NCI-H128 (cell line): ENCODE measurements at regions not wholly inside any gene's neighbourhood (a gene's known extent, or its start where the extent isn't known, plus 50 kb on each side); places are given as distances from the start of the nearest gene placed in this dataset.

Experiments
- DNase-seq: peaks from one replicate; lab custom pipeline; 2025; ENCODE audit not compliant: unreplicated experiment; lab: John Stamatoyannopoulos, UW

- no peak for DNase-seq
Measured at GRCh38 chr10:36704124-36704523, 421.3 kb upstream of the ANKRD30A start.

- no peak for DNase-seq
Measured at GRCh38 chr10:36703179-36703578, 422.2 kb upstream of the ANKRD30A start.

- DNase-seq: no peak
Measured at GRCh38 chr10:36700123-36700522, 425.3 kb upstream of the ANKRD30A start.

- no peak for DNase-seq
Measured at GRCh38 chr10:36692759-36693158, 432.6 kb upstream of the ANKRD30A start.

GRCh38 chr10:36688717-36689116, 436.7 kb upstream of the ANKRD30A start:
- no peak for DNase-seq

GRCh38 chr10:36683421-36683820, 442.0 kb upstream of the ANKRD30A start:
- DNase-seq: no peak

GRCh38 chr10:36681751-36682632, 443.4 kb upstream of the ANKRD30A start:
- no peak for DNase-seq

GRCh38 chr10:36679554-36679953, 445.8 kb upstream of the ANKRD30A start:
- no peak for DNase-seq

GRCh38 chr10:36677431-36677768, 448.0 kb upstream of the ANKRD30A start:
- DNase-seq: no peak

GRCh38 chr10:36676756-36677430, 448.5 kb upstream of the ANKRD30A start:
- peak; percentile 54 for DNase-seq

- DNase-seq: peak; percentile 54
Measured at GRCh38 chr10:36676321-36676720, 449.1 kb upstream of the ANKRD30A start.

GRCh38 chr10:36675458-36675880, 449.9 kb upstream of the ANKRD30A start:
- no peak for DNase-seq

- no peak for DNase-seq
Measured at GRCh38 chr10:36671607-36672006, 453.8 kb upstream of the ANKRD30A start.

GRCh38 chr10:36670621-36671402, 454.6 kb upstream of the ANKRD30A start:
- no peak for DNase-seq

GRCh38 chr10:36669615-36670352, 455.6 kb upstream of the ANKRD30A start:
- DNase-seq: no peak

- no peak for DNase-seq
Measured at GRCh38 chr10:36666451-36666850, 458.9 kb upstream of the ANKRD30A start.

- no peak for DNase-seq
Measured at GRCh38 chr10:36662571-36662970, 462.8 kb upstream of the ANKRD30A start.

GRCh38 chr10:36650274-36650673, 475.1 kb upstream of the ANKRD30A start:
- DNase-seq: no peak

GRCh38 chr10:36647540-36647939, 477.9 kb upstream of the ANKRD30A start:
- DNase-seq: no peak

GRCh38 chr10:36640626-36641025, 484.8 kb upstream of the ANKRD30A start:
- no peak for DNase-seq
